GM12865 (cell line): ENCODE measurements at regions not wholly inside any gene's neighbourhood (a gene's known extent, or its start where the extent isn't known, plus 50 kb on each side); places are given as distances from the start of the nearest gene placed in this dataset.

Source experiments
- DNase-seq: peaks from one replicate; pipeline ENCODE4 v3.0.0; 2010; ENCODE audit warnings: low read depth
- H3K4me3 ChIP-seq: 2 replicates; pipeline ENCODE4 v1.5.1; 2011; ENCODE audit warnings: mild to moderate bottlenecking, low read depth, low read length, control low read depth
- TF ChIP-seq, protein P1 (sequence below): IDR thresholded peaks from 2 replicates; pipeline ENCODE4 v1.5.1; 2011; ENCODE audit warnings: low read length, control low read depth, low read depth, inconsistent platforms; ENCODE audit not compliant: insufficient read depth; ENCODE audit errors: missing control alignments

DNA sequence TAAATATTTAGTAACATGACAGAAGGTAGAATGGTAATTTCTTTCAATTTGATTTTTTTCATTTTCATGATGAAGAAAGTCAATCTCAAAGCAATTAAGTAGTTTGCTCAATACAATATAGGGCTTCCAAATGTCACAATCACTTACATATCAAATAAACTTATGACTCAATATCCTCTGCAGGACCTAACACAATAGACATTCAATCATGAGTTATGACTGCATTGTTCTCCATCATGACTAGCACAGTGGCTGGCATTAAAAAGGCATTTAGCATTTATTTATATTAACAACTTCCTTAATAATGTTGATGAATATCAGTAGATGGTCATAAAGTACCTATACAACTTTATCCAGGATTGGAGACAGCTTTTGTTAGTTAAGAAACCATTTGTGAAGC lies 1499.6 kb downstream of the EFNA5 start:
- TF ChIP-seq, protein P1, sequence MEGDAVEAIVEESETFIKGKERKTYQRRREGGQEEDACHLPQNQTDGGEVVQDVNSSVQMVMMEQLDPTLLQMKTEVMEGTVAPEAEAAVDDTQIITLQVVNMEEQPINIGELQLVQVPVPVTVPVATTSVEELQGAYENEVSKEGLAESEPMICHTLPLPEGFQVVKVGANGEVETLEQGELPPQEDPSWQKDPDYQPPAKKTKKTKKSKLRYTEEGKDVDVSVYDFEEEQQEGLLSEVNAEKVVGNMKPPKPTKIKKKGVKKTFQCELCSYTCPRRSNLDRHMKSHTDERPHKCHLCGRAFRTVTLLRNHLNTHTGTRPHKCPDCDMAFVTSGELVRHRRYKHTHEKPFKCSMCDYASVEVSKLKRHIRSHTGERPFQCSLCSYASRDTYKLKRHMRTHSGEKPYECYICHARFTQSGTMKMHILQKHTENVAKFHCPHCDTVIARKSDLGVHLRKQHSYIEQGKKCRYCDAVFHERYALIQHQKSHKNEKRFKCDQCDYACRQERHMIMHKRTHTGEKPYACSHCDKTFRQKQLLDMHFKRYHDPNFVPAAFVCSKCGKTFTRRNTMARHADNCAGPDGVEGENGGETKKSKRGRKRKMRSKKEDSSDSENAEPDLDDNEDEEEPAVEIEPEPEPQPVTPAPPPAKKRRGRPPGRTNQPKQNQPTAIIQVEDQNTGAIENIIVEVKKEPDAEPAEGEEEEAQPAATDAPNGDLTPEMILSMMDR = no peak
- no peak overlapping the region for H3K4me3 ChIP-seq
- DNase-seq = no peak

DNA sequence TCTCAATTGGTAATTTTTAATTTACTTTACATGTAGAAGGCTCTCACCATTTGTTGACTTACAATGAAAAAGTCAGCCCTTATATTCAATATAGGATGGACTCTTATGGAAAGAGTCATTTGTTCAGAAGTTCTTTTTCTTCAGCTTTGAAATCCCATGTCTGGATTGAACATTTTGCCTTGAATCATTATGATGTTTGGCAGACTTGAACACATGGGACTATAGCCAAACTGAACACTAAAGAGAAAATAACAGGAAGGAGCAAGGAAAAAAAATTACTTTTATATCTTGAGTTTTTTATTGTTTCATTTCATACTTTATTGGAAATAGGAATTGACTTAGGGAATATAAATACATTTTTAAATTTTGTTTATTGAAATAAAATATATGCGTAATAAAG lies 1503.0 kb downstream of the EFNA5 start:
- TF ChIP-seq, protein P1 = no peak
- DNase-seq = no peak
- H3K4me3 ChIP-seq = no peak overlapping the region

DNA sequence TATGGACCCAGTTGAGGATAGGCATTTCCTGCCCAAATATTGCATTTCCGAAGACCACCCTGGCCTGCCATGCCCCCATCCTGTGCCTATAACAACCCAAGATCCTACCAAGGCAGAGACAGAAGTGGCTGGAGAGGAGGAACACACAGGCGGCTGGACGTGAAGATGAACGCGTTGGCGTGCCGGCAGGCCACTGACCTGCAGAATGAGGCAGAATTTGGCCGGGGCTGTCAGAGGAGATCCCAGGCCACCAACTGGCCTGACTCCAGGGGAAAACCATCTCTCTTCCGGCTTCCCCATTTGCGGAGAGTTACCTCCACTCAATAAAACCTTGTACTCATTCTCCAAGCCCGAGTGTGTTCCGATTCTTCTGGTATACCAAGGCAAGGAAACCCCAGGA lies 1507.5 kb downstream of the EFNA5 start:
- TF ChIP-seq, protein P1 = no peak
- H3K4me3 ChIP-seq = no peak overlapping the region
- no peak for DNase-seq

DNA sequence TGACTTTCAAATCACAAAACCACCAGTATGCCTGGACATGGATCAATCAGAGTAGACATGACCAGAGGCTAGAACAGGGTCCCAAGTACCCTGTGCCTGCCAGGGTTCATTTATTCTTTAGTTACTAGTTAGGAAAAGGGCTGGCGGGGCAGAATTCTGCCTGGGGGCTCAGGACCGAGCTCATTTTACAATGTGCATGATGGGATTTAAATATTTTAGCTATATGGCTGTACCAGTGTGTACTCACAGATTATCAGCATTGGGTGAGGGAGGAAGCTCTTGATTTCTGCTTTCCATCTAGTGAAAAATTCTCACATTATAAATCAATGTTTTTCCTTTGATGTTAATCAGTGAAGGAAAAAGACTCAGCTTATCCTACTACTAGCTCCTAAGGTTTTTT lies 1511.1 kb downstream of the EFNA5 start:
- H3K4me3 ChIP-seq = no peak overlapping the region
- no peak for DNase-seq
- TF ChIP-seq, protein P1 = no peak

DNA sequence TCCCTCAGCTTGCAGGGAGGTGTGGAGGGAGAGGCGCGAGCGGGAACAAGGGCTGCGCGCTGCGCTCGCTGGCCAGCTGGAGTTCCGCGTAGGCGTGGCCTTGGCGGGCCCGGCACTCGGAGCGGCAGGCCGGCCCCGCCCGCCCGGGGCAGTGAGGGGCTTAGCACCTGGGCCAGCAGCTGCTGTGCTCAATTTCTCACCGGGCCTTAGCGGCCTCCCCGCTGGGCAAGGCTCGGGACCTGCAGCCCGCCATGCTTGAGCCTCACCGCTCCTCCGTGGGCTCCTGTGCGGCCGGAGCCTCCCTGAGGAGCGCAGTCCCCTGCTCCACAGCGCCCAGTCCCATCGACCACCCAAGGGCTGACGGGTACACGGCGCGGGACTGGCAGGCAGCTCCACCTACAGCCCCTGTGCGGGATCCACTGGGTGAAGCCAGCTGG lies 1516.4 kb downstream of the EFNA5 start:
- no peak overlapping the region for H3K4me3 ChIP-seq
- TF ChIP-seq, protein P1 = no peak
- DNase-seq = no peak

DNA sequence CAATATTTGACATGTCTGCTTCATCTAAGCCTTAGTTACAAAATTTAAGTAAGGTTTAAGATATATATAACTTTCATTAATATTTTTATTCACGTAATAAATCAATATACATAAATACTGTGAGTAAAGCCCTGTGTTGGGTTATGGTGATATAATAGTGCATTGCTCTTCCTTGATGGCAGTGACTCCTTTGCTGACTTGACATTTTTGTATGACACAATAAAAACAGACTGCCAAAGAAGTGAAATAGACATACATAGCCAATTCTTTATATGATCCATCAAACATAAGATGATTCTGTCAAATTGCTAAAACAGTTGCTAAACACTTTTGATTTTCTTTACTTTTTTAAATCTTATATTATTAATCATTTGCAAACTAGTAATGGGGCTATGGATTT lies 1518.2 kb downstream of the EFNA5 start:
- no peak for DNase-seq
- H3K4me3 ChIP-seq = no peak overlapping the region
- TF ChIP-seq, protein P1 = no peak

DNA sequence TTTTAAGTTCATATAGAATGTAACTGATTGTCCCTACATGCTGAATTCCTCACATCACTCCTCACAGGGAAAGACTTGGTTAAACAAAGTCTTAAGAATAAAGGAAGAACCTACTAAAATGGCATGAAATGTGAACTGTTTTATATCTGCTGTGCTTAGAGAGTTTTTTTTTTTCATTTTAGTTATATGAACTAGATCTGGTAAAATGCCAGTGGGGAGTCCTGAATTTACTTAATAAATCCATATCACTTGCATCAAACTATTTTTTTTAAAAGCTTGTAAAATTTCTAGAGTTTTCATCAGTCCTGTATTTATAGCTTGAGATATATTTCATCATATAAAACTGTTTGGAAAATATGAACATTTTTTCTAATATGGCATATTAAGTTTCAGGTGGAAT lies 1528.6 kb downstream of the EFNA5 start:
- no peak for DNase-seq
- H3K4me3 ChIP-seq = no peak overlapping the region
- TF ChIP-seq, protein P1 = no peak
